NB4 (cell line): ENCODE measurements at regions not wholly inside any gene's neighbourhood (a gene's known extent, or its start where the extent isn't known, plus 50 kb on each side); places are given as distances from the start of the nearest gene placed in this dataset.

Experiments used
- DNase-seq: peaks from one replicate; pipeline ENCODE4 v3.0.0; 2010; ENCODE audit warnings: low read depth
- H3K4me3 ChIP-seq: one replicate; pipeline ENCODE4 v1.5.1; 2011; ENCODE audit warnings: mild to moderate bottlenecking, low read depth, low read length, moderate library complexity
- MAX ChIP-seq: IDR thresholded peaks from 2 replicates; pipeline ENCODE4 v1.6.1; 2011; ENCODE audit warnings: low read depth, low read length
- MYC ChIP-seq: IDR thresholded peaks from 2 replicates; pipeline ENCODE4 v1.6.1; 2011; ENCODE audit warnings: low read depth, low read length
- POLR2A ChIP-seq: IDR thresholded peaks from 2 replicates; pipeline ENCODE4 v1.6.1; 2011; ENCODE audit warnings: mild to moderate bottlenecking; ENCODE audit not compliant: insufficient read length; ENCODE audit errors: extremely low read depth
- TF ChIP-seq, protein P1 (sequence below): IDR thresholded peaks from one replicate; pipeline ENCODE4 v1.5.1; 2012; ENCODE audit warnings: low read depth, low read length

DNA sequence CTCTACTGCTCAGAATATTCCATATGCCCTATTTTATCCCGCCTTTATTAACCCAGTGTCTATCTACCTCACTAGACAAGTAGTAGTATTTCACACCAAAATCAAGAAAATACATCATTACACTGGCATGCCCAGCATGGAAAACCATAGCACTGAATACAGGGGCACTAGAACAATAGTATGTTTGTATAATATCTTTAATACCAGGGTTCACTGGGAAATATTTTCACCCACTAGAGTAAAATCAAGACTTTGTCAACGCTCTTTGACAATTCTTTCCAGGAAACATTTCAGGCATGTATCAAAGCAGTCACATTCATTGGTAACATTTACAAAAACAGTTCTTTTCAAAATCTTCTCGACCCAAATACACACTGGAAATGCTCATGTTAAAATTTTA, 119.3 kb upstream of the BEND6 start:
- TF ChIP-seq POLR2A (no peak), MYC (no peak), MAX (no peak)
- TF ChIP-seq, protein P1, sequence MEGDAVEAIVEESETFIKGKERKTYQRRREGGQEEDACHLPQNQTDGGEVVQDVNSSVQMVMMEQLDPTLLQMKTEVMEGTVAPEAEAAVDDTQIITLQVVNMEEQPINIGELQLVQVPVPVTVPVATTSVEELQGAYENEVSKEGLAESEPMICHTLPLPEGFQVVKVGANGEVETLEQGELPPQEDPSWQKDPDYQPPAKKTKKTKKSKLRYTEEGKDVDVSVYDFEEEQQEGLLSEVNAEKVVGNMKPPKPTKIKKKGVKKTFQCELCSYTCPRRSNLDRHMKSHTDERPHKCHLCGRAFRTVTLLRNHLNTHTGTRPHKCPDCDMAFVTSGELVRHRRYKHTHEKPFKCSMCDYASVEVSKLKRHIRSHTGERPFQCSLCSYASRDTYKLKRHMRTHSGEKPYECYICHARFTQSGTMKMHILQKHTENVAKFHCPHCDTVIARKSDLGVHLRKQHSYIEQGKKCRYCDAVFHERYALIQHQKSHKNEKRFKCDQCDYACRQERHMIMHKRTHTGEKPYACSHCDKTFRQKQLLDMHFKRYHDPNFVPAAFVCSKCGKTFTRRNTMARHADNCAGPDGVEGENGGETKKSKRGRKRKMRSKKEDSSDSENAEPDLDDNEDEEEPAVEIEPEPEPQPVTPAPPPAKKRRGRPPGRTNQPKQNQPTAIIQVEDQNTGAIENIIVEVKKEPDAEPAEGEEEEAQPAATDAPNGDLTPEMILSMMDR: no peak
- H3K4me3 ChIP-seq: no peak overlapping the region
- DNase-seq: no peak

DNA sequence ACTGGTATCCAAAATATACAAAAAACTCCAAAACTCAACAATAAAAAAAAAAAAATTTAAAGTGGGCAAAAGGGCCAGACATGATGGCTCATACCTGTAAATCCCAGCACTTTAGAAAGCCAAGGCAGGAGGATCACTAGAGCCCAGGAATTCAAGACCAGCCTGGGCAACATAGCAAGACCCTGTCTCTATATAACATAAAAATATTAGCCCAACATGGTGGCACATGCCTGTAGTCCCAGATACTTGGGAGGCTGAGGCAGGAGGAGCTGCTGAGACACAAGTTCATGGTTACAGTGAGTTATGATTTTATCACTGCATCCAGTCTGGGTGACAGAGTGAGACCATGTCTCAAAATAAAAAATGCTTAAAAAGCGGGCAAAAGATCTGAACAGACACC, 121.0 kb upstream of the BEND6 start:
- no peak for DNase-seq
- no peak for TF ChIP-seq MYC
- TF ChIP-seq, protein P1: no peak
- no peak for TF ChIP-seq POLR2A
- no peak for TF ChIP-seq MAX
- H3K4me3 ChIP-seq: no peak overlapping the region

DNA sequence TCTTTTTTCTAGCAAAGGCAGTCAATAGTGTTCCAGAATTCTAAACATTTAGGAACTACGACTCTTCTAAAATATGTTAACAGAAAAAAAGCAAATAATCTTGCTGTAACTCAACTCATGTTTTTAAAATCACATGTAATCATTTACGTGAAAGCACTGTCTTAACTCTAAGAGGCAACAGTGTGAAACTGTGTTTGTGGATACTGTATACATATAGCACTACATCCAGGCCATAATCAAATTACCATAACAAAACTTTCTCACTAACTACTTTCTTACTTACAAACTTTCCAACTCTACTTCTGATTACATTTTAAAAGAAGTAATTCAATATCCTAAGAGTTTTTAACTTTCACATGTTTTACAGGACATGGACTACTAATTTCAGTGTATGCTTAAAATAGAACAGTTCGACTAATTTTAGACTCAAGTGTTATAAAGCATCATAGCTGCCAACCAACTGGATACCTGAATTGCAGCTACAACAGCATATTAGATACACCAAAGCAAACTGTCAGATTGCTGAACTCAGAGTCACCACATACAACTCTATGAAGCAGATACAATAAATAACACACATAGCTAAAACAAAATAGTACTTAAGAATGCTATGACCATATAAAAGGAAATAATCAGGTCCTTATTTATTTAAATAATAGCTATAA, 121.6 kb upstream of the BEND6 start:
- no peak overlapping the region for H3K4me3 ChIP-seq
- no peak for TF ChIP-seq POLR2A
- TF ChIP-seq MAX: no peak
- TF ChIP-seq, protein P1: no peak
- no peak for TF ChIP-seq MYC
- no peak for DNase-seq

DNA sequence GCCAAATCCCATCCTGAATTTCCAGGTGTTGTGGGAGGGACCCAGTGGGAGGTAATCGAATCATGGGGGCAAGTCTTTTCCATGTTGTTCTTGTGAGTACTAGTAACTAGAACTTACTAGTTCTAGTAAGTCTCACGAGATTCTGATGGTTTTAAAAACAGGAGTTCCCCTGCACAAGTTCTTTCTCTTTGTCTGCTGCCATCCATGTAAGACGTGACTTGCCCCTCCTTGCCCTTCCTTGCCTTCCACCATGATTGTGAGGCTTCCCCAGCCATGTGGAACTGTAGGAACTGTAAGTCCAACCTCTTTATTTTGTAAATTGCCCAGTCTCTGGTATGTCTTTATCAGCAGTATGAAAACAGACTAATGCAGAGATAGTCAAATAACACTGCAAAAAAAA, 122.7 kb upstream of the BEND6 start:
- TF ChIP-seq POLR2A: no peak
- TF ChIP-seq, protein P1: no peak
- TF ChIP-seq MYC: no peak
- TF ChIP-seq MAX: no peak

DNA sequence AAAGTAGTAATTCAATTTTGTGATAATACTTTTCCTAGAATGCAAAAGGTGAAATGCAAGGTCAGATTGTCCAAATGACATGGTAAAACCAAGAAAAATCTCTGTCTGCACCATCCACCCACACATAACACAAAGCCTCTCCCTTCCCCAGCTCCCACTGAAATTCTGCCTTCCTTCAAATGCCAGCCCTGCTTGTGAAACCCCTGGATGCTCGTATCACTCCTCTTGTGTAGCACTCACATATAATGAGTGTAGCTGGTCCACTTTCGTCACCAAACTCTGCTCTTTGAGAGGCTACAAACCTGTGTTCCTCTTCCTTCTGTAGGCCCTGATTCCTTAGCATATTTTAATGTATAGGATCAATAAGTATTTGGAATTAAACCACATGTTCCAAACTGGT, 123.6 kb upstream of the BEND6 start:
- H3K4me3 ChIP-seq: no peak overlapping the region
- DNase-seq: no peak
- TF ChIP-seq MYC (no peak), MAX (no peak), POLR2A (no peak)
- TF ChIP-seq, protein P1: no peak

More for the DNA sequence above, 122.7 kb upstream of the BEND6 start:
- H3K4me3 ChIP-seq: no peak overlapping the region
- DNase-seq: no peak
